Naive thymus-derived CD8-positive, alpha-beta T cell (primary cell): ENCODE measurements at regions not wholly inside any gene's neighbourhood (a gene's known extent, or its start where the extent isn't known, plus 50 kb on each side); places are given as distances from the start of the nearest gene placed in this dataset.

Experiments
- ATAC-seq, 2 donors: fragments of 150-1000 bp; cut with Tn5 transposase in 1 of 2; sonication (Bioruptor Pico), chemical (Tn5 transposase) in 1 of 2; 1 replicate in 1 of 2; 2 replicates in 1 of 2; pipeline ENCODE4 v1.10.0; 2021; ENCODE audit warnings: mild to moderate bottlenecking in 2 of 2, moderate library complexity in 2 of 2
- POLR2A ChIA-PET: fragments of 350-600 bp; sonication (Branson Sonifier 250); formaldehyde crosslinking; loops from one replicate; lab custom pipeline; 2021; ENCODE audit warnings: antibody characterized with exemption; lab: Charles Lee
- DNase-seq, 10 donors: peaks; one replicate each; pipeline versions ENCODE4 v3.0.0 to v3.0.0-alpha.2; 2020 to 2022
- H3K27ac Mint-ChIP-seq, 10 donors: one replicate each; pipeline ENCODE4 v1.8.0; 2020 to 2022; ENCODE audit warnings: mild to moderate bottlenecking in 10 of 10, mixed read lengths in 10 of 10, moderate library complexity in 4 of 10, inconsistent platforms in 1 of 10
- H3K27me3 Mint-ChIP-seq, 5 donors: one replicate each; pipeline ENCODE4 v1.8.0; 2021 to 2022; ENCODE audit warnings: mixed read lengths in 5 of 5
- H3K36me3 Mint-ChIP-seq, 3 donors: one replicate each; pipeline ENCODE4 v1.8.0; 2020 to 2022; ENCODE audit warnings: mixed read lengths in 3 of 3, mild to moderate bottlenecking in 2 of 3, inconsistent platforms in 1 of 3
- H3K4me1 Mint-ChIP-seq, 4 donors: one replicate each; pipeline ENCODE4 v1.8.0; 2021 to 2022; ENCODE audit warnings: mixed read lengths in 4 of 4
- H3K4me3 Mint-ChIP-seq, 10 donors: one replicate each; pipeline ENCODE4 v1.8.0; 2020 to 2022; ENCODE audit warnings: mild to moderate bottlenecking in 10 of 10, mixed read lengths in 10 of 10, moderate library complexity in 6 of 10, inconsistent platforms in 1 of 10
- H3K9me3 Mint-ChIP-seq, 9 donors: one replicate each; pipeline ENCODE4 v1.8.0; 2020 to 2022; ENCODE audit warnings: mixed read lengths in 9 of 9, mild to moderate bottlenecking in 3 of 9, inconsistent platforms in 1 of 9, moderate library complexity in 1 of 9

GRCh38 chr2:128490321-128490720 lies 171.7 kb upstream of the HS6ST1 start:
- Mint-ChIP-seq H3K27me3 (peaks cover 0 to 14% (median 12%) of the 10 kb centered on the region in 5 donors), H3K9me3 (peaks cover 0 to 11% (median 0%) of the 10 kb centered on the region in 9 donors), H3K4me3 (no peak overlapping the region), H3K27ac (no peak overlapping the region), H3K36me3 (peaks cover 0 to 4% (median 0%) of the 10 kb centered on the region in 3 donors), H3K4me1 (peaks cover 0 to 2% (median 0%) of the 10 kb centered on the region in 4 donors)
- ATAC-seq = no peak
- DNase-seq = no peak
- POLR2A ChIA-PET = no interaction called here

- peaks cover 0 to 14% (median 12%) of the 10 kb centered on the region in 5 donors for H3K27me3 Mint-ChIP-seq
- H3K27ac Mint-ChIP-seq = no peak overlapping the region
- peaks cover 0 to 2% (median 0%) of the 10 kb centered on the region in 4 donors for H3K4me1 Mint-ChIP-seq
- H3K36me3 Mint-ChIP-seq = peaks cover 0 to 4% (median 0%) of the 10 kb centered on the region in 3 donors
- DNase-seq (no peak), ATAC-seq (no peak)
- POLR2A ChIA-PET = no interaction called here
- peaks cover 0 to 11% (median 0%) of the 10 kb centered on the region in 9 donors for H3K9me3 Mint-ChIP-seq
- no peak overlapping the region for H3K4me3 Mint-ChIP-seq
Measured at GRCh38 chr2:128490881-128491691, 172.4 kb upstream of the HS6ST1 start.

GRCh38 chr2:128491692-128492244 lies 173.1 kb upstream of the HS6ST1 start:
- Mint-ChIP-seq H3K4me3 (no peak overlapping the region), H3K9me3 (peaks cover 0 to 11% (median 0%) of the 10 kb centered on the region in 9 donors), H3K27me3 (peaks cover 0 to 14% (median 12%) of the 10 kb centered on the region in 5 donors), H3K27ac (no peak overlapping the region), H3K36me3 (peaks cover 0 to 4% (median 0%) of the 10 kb centered on the region in 3 donors), H3K4me1 (peaks cover 0 to 2% (median 0%) of the 10 kb centered on the region in 4 donors)
- no peak for DNase-seq
- POLR2A ChIA-PET = no interaction called here
- no peak for ATAC-seq

- ATAC-seq (no peak), DNase-seq (peak in 1 of 10 donors; percentile 13)
- Mint-ChIP-seq H3K4me1 (peaks cover 0 to 2% (median 0%) of the 10 kb centered on the region in 4 donors), H3K27ac (no peak overlapping the region), H3K27me3 (peaks cover 0 to 14% (median 12%) of the 10 kb centered on the region in 5 donors), H3K36me3 (peaks cover 0 to 4% (median 0%) of the 10 kb centered on the region in 3 donors), H3K4me3 (no peak overlapping the region), H3K9me3 (peaks cover 0 to 11% (median 0%) of the 10 kb centered on the region in 9 donors)
- POLR2A ChIA-PET = no interaction called here
Measured at GRCh38 chr2:128492966-128493811, 174.5 kb upstream of the HS6ST1 start.

GRCh38 chr2:128493880-128494279 lies 175.2 kb upstream of the HS6ST1 start:
- Mint-ChIP-seq H3K9me3 (peaks cover 0 to 11% (median 0%) of the 10 kb centered on the region in 9 donors), H3K27ac (no peak overlapping the region), H3K4me3 (no peak overlapping the region), H3K4me1 (peaks cover 0 to 2% (median 0%) of the 10 kb centered on the region in 4 donors), H3K27me3 (peaks cover 0 to 14% (median 12%) of the 10 kb centered on the region in 5 donors), H3K36me3 (peaks cover 0 to 4% (median 0%) of the 10 kb centered on the region in 3 donors)
- DNase-seq (no peak), ATAC-seq (no peak)
- POLR2A ChIA-PET = no interaction called here

GRCh38 chr2:128494307-128494639 lies 175.6 kb upstream of the HS6ST1 start:
- H3K4me3 Mint-ChIP-seq = no peak overlapping the region
- DNase-seq = no peak

GRCh38 chr2:128494640-128495321 lies 176.1 kb upstream of the HS6ST1 start:
- H3K27me3 Mint-ChIP-seq = peaks cover 0 to 21% (median 12%) of the 10 kb centered on the region in 5 donors
- peaks cover 0 to 2% (median 0%) of the 10 kb centered on the region in 4 donors for H3K4me1 Mint-ChIP-seq
- H3K36me3 Mint-ChIP-seq = peaks cover 0 to 4% (median 0%) of the 10 kb centered on the region in 3 donors

More at GRCh38 chr2:128494307-128494639, 175.6 kb upstream of the HS6ST1 start:
- Mint-ChIP-seq H3K4me1 (peaks cover 0 to 2% (median 0%) of the 10 kb centered on the region in 4 donors), H3K27me3 (peaks cover 0 to 16% (median 12%) of the 10 kb centered on the region in 5 donors), H3K27ac (no peak overlapping the region), H3K36me3 (peaks cover 0 to 4% (median 0%) of the 10 kb centered on the region in 3 donors), H3K9me3 (peaks cover 0 to 11% (median 0%) of the 10 kb centered on the region in 9 donors)
- ATAC-seq = no peak
- POLR2A ChIA-PET = no interaction called here

GRCh38 chr2:128495996-128496547 lies 177.4 kb upstream of the HS6ST1 start:
- Mint-ChIP-seq H3K4me1 (peaks cover 0 to 3% (median under 1%) of the 10 kb centered on the region in 4 donors), H3K9me3 (peaks cover 0 to 11% (median 0%) of the 10 kb centered on the region in 9 donors), H3K36me3 (peaks cover 0 to 4% (median 0%) of the 10 kb centered on the region in 3 donors), H3K27me3 (peaks cover 0 to 17% (median 7%) of the 10 kb centered on the region in 5 donors), H3K4me3 (no peak overlapping the region), H3K27ac (no peak overlapping the region)
- POLR2A ChIA-PET = no interaction called here
- ATAC-seq = no peak
- no peak for DNase-seq

More at GRCh38 chr2:128494640-128495321, 176.1 kb upstream of the HS6ST1 start:
- Mint-ChIP-seq H3K4me3 (no peak overlapping the region), H3K9me3 (peaks cover 0 to 11% (median 0%) of the 10 kb centered on the region in 9 donors), H3K27ac (no peak overlapping the region)
- POLR2A ChIA-PET = no interaction called here
- no peak for DNase-seq
- no peak for ATAC-seq

GRCh38 chr2:128496700-128497099 lies 178.0 kb upstream of the HS6ST1 start:
- no peak overlapping the region for H3K4me3 Mint-ChIP-seq
- H3K9me3 Mint-ChIP-seq = peaks cover 0 to 8% (median 0%) of the 10 kb centered on the region in 9 donors
- peaks cover 0 to 3% (median 0%) of the 10 kb centered on the region in 4 donors for H3K4me1 Mint-ChIP-seq
- no peak for ATAC-seq
- no peak for DNase-seq
- POLR2A ChIA-PET = no interaction called here
- H3K27me3 Mint-ChIP-seq = peaks cover 0 to 11% (median 4%) of the 10 kb centered on the region in 5 donors
- H3K27ac Mint-ChIP-seq = no peak overlapping the region
- peaks cover 0 to 1% (median 0%) of the 10 kb centered on the region in 3 donors for H3K36me3 Mint-ChIP-seq

GRCh38 chr2:128497461-128497860 lies 178.8 kb upstream of the HS6ST1 start:
- no peak overlapping the region for H3K4me3 Mint-ChIP-seq
- no peaks in the 10 kb centered on the region for H3K36me3 Mint-ChIP-seq
- no peak overlapping the region for H3K27ac Mint-ChIP-seq
- DNase-seq (no peak), ATAC-seq (no peak)
- peaks cover 0 to 3% (median 0%) of the 10 kb centered on the region in 4 donors for H3K4me1 Mint-ChIP-seq
- POLR2A ChIA-PET = no interaction called here
- peaks cover 0 to 13% (median 4%) of the 10 kb centered on the region in 5 donors for H3K27me3 Mint-ChIP-seq
- peaks cover 0 to 7% (median 0%) of the 10 kb centered on the region in 9 donors for H3K9me3 Mint-ChIP-seq

- H3K4me3 Mint-ChIP-seq = no peak overlapping the region
- H3K27ac Mint-ChIP-seq = no peak overlapping the region
- POLR2A ChIA-PET = no interaction called here
- peaks cover 0 to 4% (median 0%) of the 10 kb centered on the region in 9 donors for H3K9me3 Mint-ChIP-seq
- ATAC-seq = no peak
- H3K4me1 Mint-ChIP-seq = peaks cover 0 to 6% (median 0%) of the 10 kb centered on the region in 4 donors
- no peaks in the 10 kb centered on the region for H3K36me3 Mint-ChIP-seq
- no peak for DNase-seq
- peaks cover 0 to 9% (median 2%) of the 10 kb centered on the region in 5 donors for H3K27me3 Mint-ChIP-seq
Measured at GRCh38 chr2:128498086-128498485, 179.4 kb upstream of the HS6ST1 start.
